OCI-LY7 (cell line): ENCODE measurements at regions not wholly inside any gene's neighbourhood (a gene's known extent, or its start where the extent isn't known, plus 50 kb on each side); places are given as distances from the start of the nearest gene placed in this dataset.

ENCODE experiments used
- CTCF ChIP-seq: fragments of 200-600 bp; sonication (generic); conservative IDR thresholded peaks from 2 replicates; pipeline ENCODE4 v1.5.1; 2014; ENCODE audit warnings: mild to moderate bottlenecking, antibody characterized with exemption, low read length, moderate library complexity, mixed read lengths
- EZH2phosphoT487 ChIP-seq: fragments of 200-600 bp; sonication (generic); IDR thresholded peaks from 2 replicates; pipeline ENCODE4 v1.6.1; 2018; ENCODE audit warnings: low read depth, borderline replicate concordance, mild to moderate bottlenecking, mixed run types, antibody characterized with exemption, low read length, moderate library complexity, mixed read lengths

GRCh38 chr13:34422956-34423355, 519.1 kb upstream of the NBEA start:
- no peak for TF ChIP-seq CTCF
- TF ChIP-seq EZH2phosphoT487, result no peak
